Nephron progenitor cell (in vitro differentiated cells): ENCODE measurements at regions not wholly inside any gene's neighbourhood (a gene's known extent, or its start where the extent isn't known, plus 50 kb on each side); places are given as distances from the start of the nearest gene placed in this dataset.

ENCODE experiments used
- DNase-seq: peaks from one replicate; pipeline ENCODE4 v3.0.0; 2021
- H3K27ac Mint-ChIP-seq: 2 replicates; pipeline ENCODE4 v1.8.0; 2021; ENCODE audit warnings: mild to moderate bottlenecking, moderate library complexity, mixed read lengths
- H3K27me3 Mint-ChIP-seq: 2 replicates; pipeline ENCODE4 v1.8.0; 2021; ENCODE audit warnings: mild to moderate bottlenecking, low read depth, mixed read lengths; ENCODE audit not compliant: poor library complexity
- H3K36me3 Mint-ChIP-seq: 2 replicates; pipeline ENCODE4 v1.8.0; 2021; ENCODE audit warnings: low read depth, mixed read lengths
- H3K4me1 Mint-ChIP-seq: 2 replicates; pipeline ENCODE4 v1.8.0; 2021; ENCODE audit warnings: mixed read lengths
- H3K4me3 Mint-ChIP-seq: 2 replicates; pipeline ENCODE4 v1.8.0; 2021; ENCODE audit warnings: mild to moderate bottlenecking, moderate library complexity, mixed read lengths
- H3K9me3 Mint-ChIP-seq: 2 replicates; pipeline ENCODE4 v1.8.0; 2021; ENCODE audit warnings: mild to moderate bottlenecking, moderate library complexity, mixed read lengths
- TF ChIP-seq, protein P1 (sequence below): fragments of 200-600 bp; sonication (generic); IDR thresholded peaks from 2 replicates; pipeline ENCODE4 v1.5.0; 2021; ENCODE audit warnings: antibody characterized with exemption

DNA sequence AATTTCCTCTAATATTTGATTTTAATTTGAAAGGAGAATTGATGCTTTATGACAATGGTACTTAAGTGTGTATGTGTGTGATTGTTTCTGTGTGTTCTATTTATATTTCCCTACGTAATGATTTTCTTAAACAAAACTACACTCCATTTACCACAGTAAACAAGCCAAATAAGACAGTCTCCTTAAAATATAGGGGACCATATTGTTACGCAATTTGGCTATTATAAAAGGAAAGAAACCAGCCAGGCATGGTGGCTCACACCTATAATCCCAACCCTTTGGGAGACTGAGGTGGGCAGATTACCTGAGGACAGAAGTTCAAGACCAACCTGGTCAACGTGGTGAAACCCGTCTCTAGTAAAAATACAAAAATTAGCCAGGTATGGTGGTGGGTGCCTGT is 1134.1 kb downstream of the CDH8 start:
- Mint-ChIP-seq H3K36me3 (no peaks in the 10 kb centered on the region), H3K9me3 (no peaks in the 10 kb centered on the region), H3K4me3 (no peak overlapping the region), H3K27ac (no peak overlapping the region), H3K4me1 (no peaks in the 10 kb centered on the region), H3K27me3 (peaks cover 8% of the 10 kb centered on the region)
- DNase-seq: no peak
- TF ChIP-seq, protein P1, sequence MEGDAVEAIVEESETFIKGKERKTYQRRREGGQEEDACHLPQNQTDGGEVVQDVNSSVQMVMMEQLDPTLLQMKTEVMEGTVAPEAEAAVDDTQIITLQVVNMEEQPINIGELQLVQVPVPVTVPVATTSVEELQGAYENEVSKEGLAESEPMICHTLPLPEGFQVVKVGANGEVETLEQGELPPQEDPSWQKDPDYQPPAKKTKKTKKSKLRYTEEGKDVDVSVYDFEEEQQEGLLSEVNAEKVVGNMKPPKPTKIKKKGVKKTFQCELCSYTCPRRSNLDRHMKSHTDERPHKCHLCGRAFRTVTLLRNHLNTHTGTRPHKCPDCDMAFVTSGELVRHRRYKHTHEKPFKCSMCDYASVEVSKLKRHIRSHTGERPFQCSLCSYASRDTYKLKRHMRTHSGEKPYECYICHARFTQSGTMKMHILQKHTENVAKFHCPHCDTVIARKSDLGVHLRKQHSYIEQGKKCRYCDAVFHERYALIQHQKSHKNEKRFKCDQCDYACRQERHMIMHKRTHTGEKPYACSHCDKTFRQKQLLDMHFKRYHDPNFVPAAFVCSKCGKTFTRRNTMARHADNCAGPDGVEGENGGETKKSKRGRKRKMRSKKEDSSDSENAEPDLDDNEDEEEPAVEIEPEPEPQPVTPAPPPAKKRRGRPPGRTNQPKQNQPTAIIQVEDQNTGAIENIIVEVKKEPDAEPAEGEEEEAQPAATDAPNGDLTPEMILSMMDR: no peak

DNA sequence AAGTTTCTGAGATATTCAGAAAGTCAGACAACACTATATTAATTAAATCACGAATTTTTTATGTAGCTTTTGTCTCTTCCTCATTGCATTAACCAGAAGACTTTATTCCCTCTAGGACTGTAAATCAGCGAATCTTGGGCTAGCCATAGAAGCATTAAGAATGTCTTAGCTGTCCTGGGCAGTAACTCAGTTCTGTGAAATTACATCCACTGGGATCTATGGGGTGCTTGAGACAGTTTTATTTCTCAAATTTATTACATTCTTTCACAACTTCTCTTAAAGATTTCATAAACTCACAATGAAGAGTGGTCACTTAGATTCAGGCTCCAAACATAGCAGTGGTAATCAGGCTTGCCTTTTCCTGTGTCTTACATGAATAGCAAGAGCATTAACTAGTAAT is 1153.4 kb downstream of the CDH8 start:
- H3K27ac Mint-ChIP-seq: no peak overlapping the region
- H3K4me1 Mint-ChIP-seq: peaks cover 5% of the 10 kb centered on the region
- peaks cover 9% of the 10 kb centered on the region for H3K9me3 Mint-ChIP-seq
- H3K36me3 Mint-ChIP-seq: no peaks in the 10 kb centered on the region
- H3K27me3 Mint-ChIP-seq: no peaks in the 10 kb centered on the region
- DNase-seq: no peak
- TF ChIP-seq, protein P1: no peak
- no peak overlapping the region for H3K4me3 Mint-ChIP-seq

GRCh38 chr16:60852635-60853034 is 1183.6 kb downstream of the CDH8 start:
- H3K9me3 Mint-ChIP-seq: peaks cover under 1% of the 10 kb centered on the region
- TF ChIP-seq, protein P1: no peak

GRCh38 chr16:60821661-60822060 is 1214.6 kb downstream of the CDH8 start:
- TF ChIP-seq, protein P1: no peak
- no peak overlapping the region for H3K27ac Mint-ChIP-seq
- no peaks in the 10 kb centered on the region for H3K36me3 Mint-ChIP-seq
- H3K4me3 Mint-ChIP-seq: no peak overlapping the region
- no peak for DNase-seq
- no peaks in the 10 kb centered on the region for H3K9me3 Mint-ChIP-seq
- no peaks in the 10 kb centered on the region for H3K27me3 Mint-ChIP-seq
- H3K4me1 Mint-ChIP-seq: no peaks in the 10 kb centered on the region

More at GRCh38 chr16:60852635-60853034, 1183.6 kb downstream of the CDH8 start:
- no peak for DNase-seq
- peaks cover 12% of the 10 kb centered on the region for H3K27me3 Mint-ChIP-seq
- no peaks in the 10 kb centered on the region for H3K36me3 Mint-ChIP-seq
- no peak overlapping the region for H3K27ac Mint-ChIP-seq
- no peaks in the 10 kb centered on the region for H3K4me1 Mint-ChIP-seq
- no peak overlapping the region for H3K4me3 Mint-ChIP-seq

GRCh38 chr16:60820361-60820760 is 1215.9 kb downstream of the CDH8 start:
- Mint-ChIP-seq H3K4me3 (no peak overlapping the region), H3K27me3 (peaks cover 3% of the 10 kb centered on the region)
- TF ChIP-seq, protein P1: no peak

GRCh38 chr16:60818465-60818864 is 1217.8 kb downstream of the CDH8 start:
- TF ChIP-seq, protein P1: no peak
- Mint-ChIP-seq H3K4me1 (no peaks in the 10 kb centered on the region), H3K27me3 (peaks cover 3% of the 10 kb centered on the region), H3K36me3 (no peaks in the 10 kb centered on the region), H3K9me3 (no peaks in the 10 kb centered on the region), H3K4me3 (no peak overlapping the region), H3K27ac (no peak overlapping the region)
- no peak for DNase-seq

More at GRCh38 chr16:60820361-60820760, 1215.9 kb downstream of the CDH8 start:
- DNase-seq: no peak
- Mint-ChIP-seq H3K27ac (no peak overlapping the region), H3K36me3 (no peaks in the 10 kb centered on the region), H3K9me3 (no peaks in the 10 kb centered on the region), H3K4me1 (no peaks in the 10 kb centered on the region)
